Transverse colon (tissue), 4 donors: ENCODE measurements at regions not wholly inside any gene's neighbourhood (a gene's known extent, or its start where the extent isn't known, plus 50 kb on each side); places are given as distances from the start of the nearest gene placed in this dataset.

ENCODE experiments used
- DNase-seq: peaks from one replicate; pipeline ENCODE4 v3.0.0-alpha.2; 2019
- H3K27ac ChIP-seq, 4 donors: fragments of 200-600 bp; sonication (generic); 2 replicates each; pipeline ENCODE4 v1.5.1; 2016 to 2018; ENCODE audit warnings: inconsistent platforms in 4 of 4
- H3K27me3 ChIP-seq: fragments of 200-600 bp; sonication (generic); 2 replicates; pipeline ENCODE4 v1.5.1; 2017; ENCODE audit warnings: inconsistent platforms
- H3K36me3 ChIP-seq, 4 donors: fragments of 200-600 bp; sonication (generic); 2 replicates each; pipeline ENCODE4 v1.5.1; 2017 to 2019; ENCODE audit warnings: inconsistent platforms in 4 of 4
- H3K4me1 ChIP-seq, 4 donors: fragments of 200-600 bp; sonication (generic); 2 replicates each; pipeline ENCODE4 v1.5.1; 2017 to 2020; ENCODE audit warnings: inconsistent platforms in 4 of 4
- H3K4me3 ChIP-seq, 4 donors: fragments of 200-600 bp; sonication (generic); 1 replicate in 1 of 4; 2 replicates in 3 of 4; pipeline versions ENCODE4 v1.5.1 to v1.6.1; 2017 to 2019; ENCODE audit warnings: inconsistent platforms in 4 of 4
- H3K9me3 ChIP-seq, 2 donors: fragments of 200-600 bp; sonication (generic); 2 replicates each; pipeline ENCODE4 v1.5.1; 2017 to 2019; ENCODE audit warnings: inconsistent platforms in 2 of 2
- CTCF ChIP-seq, 5 experiments: fragments of 200-600 bp in 3 of 5; fragments of 450-650 bp in 2 of 5; sonication (generic) in 3 of 5; IDR thresholded peaks; 1 replicate in 2 of 5; 2 replicates in 3 of 5; pipeline ENCODE4 v1.5.1; 2016 to 2017; ENCODE audit warnings: antibody characterized with exemption in 5 of 5, inconsistent platforms in 3 of 5, mild to moderate bottlenecking in 2 of 5, moderate library complexity in 1 of 5
- EP300 ChIP-seq: sonication (generic); formaldehyde crosslinking; IDR thresholded peaks from one replicate; pipeline ENCODE4 v1.6.1; 2017; ENCODE audit warnings: antibody characterized with exemption, low read depth
- POLR2A ChIP-seq: fragments of 450-650 bp; IDR thresholded peaks from one replicate; pipeline ENCODE4 v1.6.1; 2016; ENCODE audit warnings: antibody characterized with exemption, mild to moderate bottlenecking, moderate library complexity
- POLR2AphosphoS5 ChIP-seq, 3 donors: sonication (generic); formaldehyde crosslinking; IDR thresholded peaks; one replicate each; pipeline ENCODE4 v1.6.1; 2016; ENCODE audit warnings: antibody characterized with exemption in 3 of 3
- WGBS, 2 donors: methylation state at CpG; one replicate each; pipeline ENCODE4 v1.1.5; 2018; ENCODE audit warnings: low coverage in 1 of 2; 5-methylcytosine and 5-hydroxymethylcytosine counted together
- in situ Hi-C, 4 donors: fragments of 200-750 bp; cut with MboI; loops; one replicate each; pipeline versions ENCODE4 v1.15.0 to v1.15.1; 2017; ENCODE audit warnings: low sequenced_read_pairs in 3 of 4, low pct_ligation_motif_present in 1 of 4, low pct_unique_long_range_greater_than_20kb in 1 of 4
- intact Hi-C: fragments of 100-400 bp; cut with DNase I; formaldehyde crosslinking; loops from one replicate; pipeline ENCODE4 v1.15.1; 2023; ENCODE audit warnings: low total_unique reads

- H3K9me3 ChIP-seq, result no peaks in the 10 kb centered on the region
- H3K27ac ChIP-seq, result no peak overlapping the region
- DNase-seq, result no peak
- H3K36me3 ChIP-seq, result no peaks in the 10 kb centered on the region
- no peaks in the 10 kb centered on the region for H3K4me1 ChIP-seq
- H3K27me3 ChIP-seq, result no peaks in the 10 kb centered on the region
- H3K4me3 ChIP-seq, result no peak overlapping the region
- 80 to 91% methylated on average over 2 to 15 of the region's 15 CpGs for WGBS, 2 donors
- in situ Hi-C loops, result no loop called here
- intact Hi-C loops, result no loop called here
- no peak for TF ChIP-seq EP300
- TF ChIP-seq CTCF (IDR thresholded peaks at IDR 0.05), result no peak
- TF ChIP-seq POLR2A, result no peak
- no peak for TF ChIP-seq POLR2AphosphoS5 (IDR thresholded peaks at IDR 0.05)
Observed at GRCh38 chr10:131759347-131759746, 141.5 kb upstream of the PPP2R2D start.

GRCh38 chr10:131760416-131761166, 140.2 kb upstream of the PPP2R2D start:
- Histone ChIP-seq H3K9me3 (no peaks in the 10 kb centered on the region), H3K36me3 (no peaks in the 10 kb centered on the region), H3K4me3 (no peak overlapping the region), H3K27me3 (no peaks in the 10 kb centered on the region), H3K27ac (no peak overlapping the region), H3K4me1 (no peaks in the 10 kb centered on the region)
- 66 to 78% methylated on average over 4 to 10 of the region's 10 CpGs for WGBS, 2 donors
- intact Hi-C loops (no loop called here), in situ Hi-C loops (no loop called here)
- DNase-seq, result no peak
- TF ChIP-seq POLR2AphosphoS5 (IDR thresholded peaks at IDR 0.05) (no peak), CTCF (IDR thresholded peaks at IDR 0.05) (no peak), POLR2A (no peak), EP300 (no peak)

- no peak for DNase-seq
- H3K27ac ChIP-seq, result no peak overlapping the region
- no peaks in the 10 kb centered on the region for H3K36me3 ChIP-seq
- TF ChIP-seq POLR2A (no peak), POLR2AphosphoS5 (IDR thresholded peaks at IDR 0.05) (no peak), EP300 (no peak), CTCF (IDR thresholded peaks at IDR 0.05) (no peak)
- no peaks in the 10 kb centered on the region for H3K27me3 ChIP-seq
- H3K9me3 ChIP-seq, result no peaks in the 10 kb centered on the region
- no peaks in the 10 kb centered on the region for H3K4me1 ChIP-seq
- H3K4me3 ChIP-seq, result no peak overlapping the region
- intact Hi-C loops, result no loop called here
- WGBS, 2 donors, result 74 to 83% methylated on average over 9 to 15 of the region's 15 CpGs
- in situ Hi-C loops, result no loop called here
Observed at GRCh38 chr10:131762789-131763696, 137.8 kb upstream of the PPP2R2D start.

- intact Hi-C loops (no loop called here), in situ Hi-C loops (no loop called here)
- Histone ChIP-seq H3K4me3 (no peak overlapping the region), H3K4me1 (no peaks in the 10 kb centered on the region), H3K27me3 (no peaks in the 10 kb centered on the region), H3K36me3 (no peaks in the 10 kb centered on the region), H3K27ac (no peak overlapping the region), H3K9me3 (no peaks in the 10 kb centered on the region)
- WGBS, 2 donors, result 75 to 77% methylated on average over 7 to 9 of the region's 9 CpGs
- no peak for TF ChIP-seq CTCF (IDR thresholded peaks at IDR 0.05)
- TF ChIP-seq EP300, result no peak
- TF ChIP-seq POLR2AphosphoS5 (IDR thresholded peaks at IDR 0.05), result no peak
- no peak for TF ChIP-seq POLR2A
- no peak for DNase-seq
Observed at GRCh38 chr10:131764929-131765328, 135.9 kb upstream of the PPP2R2D start.
